K562 (cell line): ENCODE measurements at regions not wholly inside any gene's neighbourhood (a gene's known extent, or its start where the extent isn't known, plus 50 kb on each side); places are given as distances from the start of the nearest gene placed in this dataset.
A peak's percentile ranks its signal among the peaks of the same experiment; 100 is the strongest.

Experiments
- ATAC-seq: fragments of 200-7000 bp; cut with Tn5 transposase; 3 replicates; pipeline ENCODE4 v1.9.1; 2020; ENCODE audit warnings: moderate library complexity
- BruUV-seq: library from RNA; stranded (reverse); fragments of 400-500 nt; replicated peaks from 2 replicates; lab custom pipeline; 2021; lab: Mats Ljungman, UMichigan
- CTCF ChIA-PET: fragments of 300-600 bp; formaldehyde crosslinking; extraction: SDS; loops from one replicate; lab custom pipeline; 2021; ENCODE audit warnings: low intra/inter-chr PET ratio; lab: Yijun Ruan, JAX
- POLR2A ChIA-PET: fragments of 300-600, 350-650 bp; sonication (Branson Sonifier 250); formaldehyde crosslinking; extraction: SDS; loops from one replicate; lab custom pipeline; 2021; ENCODE audit warnings: antibody characterized with exemption, inconsistent platforms; lab: Yijun Ruan, JAX
- DNase-seq, 4 experiments: peaks; one replicate each; pipeline versions ENCODE4 v3.0.0 to v3.0.0-alpha.2; 2011 to 2018; ENCODE audit warnings: low spot score in 3 of 4, mixed read lengths in 3 of 4; ENCODE audit errors: extremely low read depth in 1 of 4
- FAIRE-seq: peaks from 2 replicates; lab custom pipeline; 2011; peaks lifted over from hg19 to GRCh38; lab: Jason Lieb, UNC
- H2AFZ ChIP-seq: 2 replicates; pipeline ENCODE4 v1.6.0; 2011; ENCODE audit warnings: low read depth, low read length, control low read depth, inconsistent platforms
- H3K27ac ChIP-seq: fragments of 200-600 bp; 3 replicates; pipeline ENCODE4 v1.8.0; 2011; ENCODE audit warnings: low read depth, mild to moderate bottlenecking, control low read depth, inconsistent platforms, low read length, moderate library complexity, mixed read lengths; ENCODE audit errors: extremely low read depth
- H3K27me3 ChIP-seq, 2 experiments: fragments of 300-600 bp in 1 of 2; 2 replicates in 1 of 2; 3 replicates in 1 of 2; pipeline versions ENCODE4 v1.6.0 to v1.8.0; 2011; ENCODE audit warnings: inconsistent platforms in 2 of 2, low read length in 2 of 2, mild to moderate bottlenecking in 1 of 2, mixed read lengths in 1 of 2, moderate library complexity in 1 of 2; ENCODE audit not compliant: control insufficient read depth in 2 of 2, insufficient read depth in 2 of 2
- H3K36me3 ChIP-seq: fragments of 300-600 bp; 3 replicates; pipeline ENCODE4 v1.8.0; 2011; ENCODE audit warnings: mild to moderate bottlenecking, low read length, inconsistent platforms; ENCODE audit not compliant: control insufficient read depth, insufficient read depth
- H3K4me1 ChIP-seq, 2 experiments: fragments of 200-600 bp in 1 of 2; replicated peaks in 1 of 2; 2 replicates in 1 of 2; 3 replicates in 1 of 2; pipeline versions ENCODE4 v1.5.1 to v1.8.0; 2011; ENCODE audit warnings: inconsistent platforms in 2 of 2, low read length in 2 of 2, mild to moderate bottlenecking in 1 of 2, mixed read lengths in 1 of 2, moderate library complexity in 1 of 2; ENCODE audit not compliant: control insufficient read depth in 2 of 2, insufficient read depth in 2 of 2
- H3K4me2 ChIP-seq: 2 replicates; pipeline ENCODE4 v1.6.1; 2011; ENCODE audit warnings: low read length, control low read depth, inconsistent platforms, mixed read lengths; ENCODE audit not compliant: insufficient read depth
- H3K4me3 ChIP-seq: fragments of 200-600 bp; sonication (generic), shearing (Covaris generic); 2 replicates; pipeline ENCODE4 v1.5.1; 2016; ENCODE audit warnings: control low read depth, inconsistent platforms
- H3K79me2 ChIP-seq: fragments of 200-600 bp; 3 replicates; pipeline ENCODE4 v1.8.0; 2011; ENCODE audit warnings: low read length, inconsistent platforms; ENCODE audit not compliant: control insufficient read depth, insufficient read depth
- H3K9ac ChIP-seq, 2 experiments: 2 replicates each; pipeline versions ENCODE4 v1.6.0 to v1.6.1; 2011; ENCODE audit warnings: low read depth in 2 of 2, low read length in 2 of 2, control low read depth in 1 of 2, inconsistent platforms in 1 of 2, mild to moderate bottlenecking in 1 of 2, mixed read lengths in 1 of 2; ENCODE audit not compliant: insufficient read depth in 1 of 2
- H3K9me1 ChIP-seq: one replicate; pipeline ENCODE4 v1.6.0; 2011; ENCODE audit warnings: inconsistent platforms, mild to moderate bottlenecking, low read length, moderate library complexity; ENCODE audit not compliant: control insufficient read depth, insufficient read depth
- H3K9me3 ChIP-seq: replicated peaks from 2 replicates; pipeline ENCODE4 v1.5.1; 2011; ENCODE audit warnings: low read depth, low read length, inconsistent platforms; ENCODE audit not compliant: control insufficient read depth, insufficient read depth
- H4K20me1 ChIP-seq: replicated peaks from 2 replicates; pipeline ENCODE4 v1.6.1; 2011; ENCODE audit warnings: low read length, inconsistent platforms, mixed read lengths; ENCODE audit not compliant: control insufficient read depth, insufficient read depth
- ATF7 ChIP-seq: fragments of 450-650 bp; IDR thresholded peaks from 2 replicates; pipeline ENCODE4 v1.7.1; 2014; ENCODE audit warnings: mild to moderate bottlenecking, moderate library complexity
- BCL6 ChIP-seq: fragments of 250-450 bp; sonication (Bioruptor Pico); IDR thresholded peaks from 2 replicates; pipeline ENCODE4 v1.4.0; 2020
- DMBX1 ChIP-seq: fragments of 250-450 bp; sonication (Bioruptor Pico); IDR thresholded peaks from 2 replicates; pipeline ENCODE4 v1.8.0; 2022; ENCODE audit warnings: inconsistent platforms, mild to moderate bottlenecking, moderate library complexity, borderline replicate concordance
- FOXJ3 ChIP-seq: sonication (generic); formaldehyde crosslinking; IDR thresholded peaks from 2 replicates; pipeline ENCODE4 v1.4.0; 2020; ENCODE audit warnings: mild to moderate bottlenecking, missing genetic modification reagents
- HEY1 ChIP-seq: fragments of 250-450 bp; sonication (Bioruptor Pico); IDR thresholded peaks from 2 replicates; pipeline ENCODE4 v1.5.0; 2020; ENCODE audit warnings: mild to moderate bottlenecking, moderate library complexity, borderline replicate concordance
- JUND ChIP-seq, 2 experiments: IDR thresholded peaks; 2 replicates in 1 of 2; 3 replicates in 1 of 2; pipeline ENCODE4 v1.6.1; 2011; ENCODE audit warnings: borderline replicate concordance in 2 of 2, low read depth in 2 of 2, low read length in 2 of 2, improper control_type of control experiment in 1 of 2, missing biosample characterization in 1 of 2, missing genetic modification characterization in 1 of 2, missing genetic modification reagents in 1 of 2
- NR2C2 ChIP-seq, 2 experiments: fragments of 200-800 bp in 1 of 2; sonication (Bioruptor generic) in 1 of 2; sonication (generic) in 1 of 2; formaldehyde crosslinking in 1 of 2; IDR thresholded peaks; 2 replicates each; pipeline versions ENCODE4 v1.6.1 to v1.8.0; 2016 to 2022; ENCODE audit warnings: mild to moderate bottlenecking in 1 of 2, missing compliant biosample characterization in 1 of 2, missing genetic modification characterization in 1 of 2, missing genetic modification reagents in 1 of 2
- PURB ChIP-seq: sonication (generic); formaldehyde crosslinking; IDR thresholded peaks from 2 replicates; pipeline ENCODE4 v1.9.0; 2021; ENCODE audit warnings: low read depth, mild to moderate bottlenecking, missing genetic modification reagents
- RBM34 ChIP-seq: fragments of 200-400 bp; formaldehyde crosslinking; IDR thresholded peaks from 2 replicates; pipeline ENCODE4 v1.6.1; 2018; ENCODE audit warnings: low read length, borderline replicate concordance; ENCODE audit not compliant: insufficient read depth
- STAT6 ChIP-seq: sonication (generic); formaldehyde crosslinking; IDR thresholded peaks from 2 replicates; pipeline ENCODE4 v1.8.1; 2023; ENCODE audit warnings: mild to moderate bottlenecking, missing genetic modification reagents
- TFE3 ChIP-seq: fragments of 450-650 bp; formaldehyde crosslinking; IDR thresholded peaks from 2 replicates; pipeline ENCODE4 v1.4.0; 2020; ENCODE audit warnings: mild to moderate bottlenecking, mixed read lengths
- ZNF398 ChIP-seq: fragments of 250-450 bp; sonication (Bioruptor Pico); IDR thresholded peaks from 2 replicates; pipeline ENCODE4 v1.8.0; 2021; ENCODE audit warnings: moderate library complexity, mild to moderate bottlenecking, inconsistent platforms
- WGBS: fragments of 100-300 bp; shearing (Covaris generic); methylation state at CpG from one replicate; pipeline ENCODE4 v1.1.6; 2016; ENCODE audit warnings: low coverage, mixed read lengths; ENCODE audit not compliant: insufficient coverage; ENCODE audit errors: missing lambda C conversion rate; 5-methylcytosine and 5-hydroxymethylcytosine counted together
- in situ Hi-C: fragments of 300-500 bp; cut with MboI; formaldehyde crosslinking; loops from 4 replicates; pipeline ENCODE4 v1.15.0; 2018; ENCODE audit warnings: inconsistent platforms, mixed read lengths
- intact Hi-C: fragments of 100-400 bp; cut with micrococcal nuclease; formaldehyde crosslinking; loops from 2 replicates; pipeline ENCODE4 v1.14.2; 2022
- TF ChIP-seq, protein P1 (sequence below): fragments of 450-650 bp; formaldehyde crosslinking; conservative IDR thresholded peaks from 2 replicates; pipeline ENCODE4 v1.4.0; 2022; ENCODE audit warnings: mild to moderate bottlenecking, missing genetic modification characterization
- TF ChIP-seq, protein P2 (sequence below): sonication (generic); formaldehyde crosslinking; IDR thresholded peaks from 2 replicates; pipeline ENCODE4 v1.9.0; 2022; ENCODE audit warnings: mild to moderate bottlenecking, missing genetic modification reagents

GRCh38 chr13:80825276-80825675 is 484.4 kb upstream of the SPRY2 start:
- Histone ChIP-seq H4K20me1 (no peaks in the 10 kb centered on the region), H3K4me1 (no peaks in the 10 kb centered on the region), H3K36me3 (no peaks in the 10 kb centered on the region), H3K9me1 (no peaks in the 10 kb centered on the region), H3K4me3 (no peak overlapping the region), H3K27me3 (no peaks in the 10 kb centered on the region), H3K4me2 (no peak overlapping the region), H2AFZ (no peak overlapping the region), H3K27ac (no peak overlapping the region), H3K79me2 (no peaks in the 10 kb centered on the region), H3K9me3 (peaks cover 6% of the 10 kb centered on the region; the same call in 1 of the 2 replicates), H3K9ac (no peak overlapping the region)
- intact Hi-C loops = no loop called here
- in situ Hi-C loops = no loop called here
- CTCF ChIA-PET = no interaction called here
- ATAC-seq (no peak), FAIRE-seq (no peak), DNase-seq (no peak)
- BruUV-seq = no TSS peak
- POLR2A ChIA-PET = no interaction called here
- 0% methylated on average over 1 of the region's 1 CpG for WGBS
- TF ChIP-seq FOXJ3 = no peak
- no peak for TF ChIP-seq PURB (CRISPR knock-in tag)
- no peak for TF ChIP-seq TFE3 (CRISPR knock-in tag)
- TF ChIP-seq, protein P1, sequence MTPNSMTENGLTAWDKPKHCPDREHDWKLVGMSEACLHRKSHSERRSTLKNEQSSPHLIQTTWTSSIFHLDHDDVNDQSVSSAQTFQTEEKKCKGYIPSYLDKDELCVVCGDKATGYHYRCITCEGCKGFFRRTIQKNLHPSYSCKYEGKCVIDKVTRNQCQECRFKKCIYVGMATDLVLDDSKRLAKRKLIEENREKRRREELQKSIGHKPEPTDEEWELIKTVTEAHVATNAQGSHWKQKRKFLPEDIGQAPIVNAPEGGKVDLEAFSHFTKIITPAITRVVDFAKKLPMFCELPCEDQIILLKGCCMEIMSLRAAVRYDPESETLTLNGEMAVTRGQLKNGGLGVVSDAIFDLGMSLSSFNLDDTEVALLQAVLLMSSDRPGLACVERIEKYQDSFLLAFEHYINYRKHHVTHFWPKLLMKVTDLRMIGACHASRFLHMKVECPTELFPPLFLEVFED (CRISPR knock-in tag) = no peak
- TF ChIP-seq ATF7 = no peak
- no peak for TF ChIP-seq RBM34
- TF ChIP-seq ZNF398 (CRISPR knock-in tag) = no peak
- no peak for TF ChIP-seq JUND (IDR thresholded peaks at IDR 0.05; ENCODE audit: borderline replicate concordance, low read depth, low read length)
- TF ChIP-seq JUND (tag; IDR thresholded peaks at IDR 0.05; ENCODE audit: borderline replicate concordance, low read depth, low read length) = no peak
- TF ChIP-seq DMBX1 (CRISPR knock-in tag) = no peak
- TF ChIP-seq BCL6 (CRISPR knock-in tag) = no peak
- no peak for TF ChIP-seq STAT6 (CRISPR knock-in tag)
- TF ChIP-seq, protein P2, sequence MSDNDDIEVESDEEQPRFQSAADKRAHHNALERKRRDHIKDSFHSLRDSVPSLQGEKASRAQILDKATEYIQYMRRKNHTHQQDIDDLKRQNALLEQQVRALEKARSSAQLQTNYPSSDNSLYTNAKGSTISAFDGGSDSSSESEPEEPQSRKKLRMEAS (CRISPR knock-in tag) = no peak
- TF ChIP-seq NR2C2 (CRISPR knock-in tag; IDR thresholded peaks at IDR 0.05) = no peak
- TF ChIP-seq NR2C2 (tag; IDR thresholded peaks at IDR 0.05) = 0 out of 2 replicates have a peak, but pooled peaks have one; percentile 20
- no peak for TF ChIP-seq HEY1
